Fibroblast of the conjunctiva (primary cell): ENCODE measurements at regions not wholly inside any gene's neighbourhood (a gene's known extent, or its start where the extent isn't known, plus 50 kb on each side); places are given as distances from the start of the nearest gene placed in this dataset.
A peak's percentile ranks its signal among the peaks of the same experiment; 100 is the strongest.

Experiments used
- DNase-seq: peaks from one replicate; pipeline ENCODE4 v3.0.0-alpha.2; 2010; ENCODE audit warnings: low read depth

- no peak for DNase-seq
Measured at GRCh38 chr2:215601526-215601925, 165.7 kb upstream of the FN1 start.

GRCh38 chr2:215598376-215598975, 162.6 kb upstream of the FN1 start:
- peak; percentile 47 for DNase-seq

GRCh38 chr2:215597577-215597976, 161.7 kb upstream of the FN1 start:
- no peak for DNase-seq

GRCh38 chr2:215594766-215595165, 158.9 kb upstream of the FN1 start:
- DNase-seq: no peak

GRCh38 chr2:215590010-215590745, 154.3 kb upstream of the FN1 start:
- no peak for DNase-seq

GRCh38 chr2:215583881-215584280, 148.0 kb upstream of the FN1 start:
- DNase-seq: no peak

- DNase-seq: peak; percentile 95
Measured at GRCh38 chr2:215579809-215580208, 143.9 kb upstream of the FN1 start.

- no peak for DNase-seq
Measured at GRCh38 chr2:215577356-215577755, 141.5 kb upstream of the FN1 start.

GRCh38 chr2:215576572-215576971, 140.7 kb upstream of the FN1 start:
- no peak for DNase-seq

- DNase-seq: no peak
Measured at GRCh38 chr2:215573496-215573895, 137.6 kb upstream of the FN1 start.

GRCh38 chr2:215572341-215572848, 136.5 kb upstream of the FN1 start:
- no peak for DNase-seq

- DNase-seq: no peak
Measured at GRCh38 chr2:215571689-215572088, 135.8 kb upstream of the FN1 start.

GRCh38 chr2:215567504-215567903, 131.6 kb upstream of the FN1 start:
- DNase-seq: no peak

- DNase-seq: no peak
Measured at GRCh38 chr2:215565897-215566296, 130.0 kb upstream of the FN1 start.

- no peak for DNase-seq
Measured at GRCh38 chr2:215557701-215558100, 121.8 kb upstream of the FN1 start.

GRCh38 chr2:215556979-215557378, 121.1 kb upstream of the FN1 start:
- no peak for DNase-seq

- DNase-seq: peak; percentile 43
Measured at GRCh38 chr2:215554689-215555498, 119.0 kb upstream of the FN1 start.

GRCh38 chr2:215553946-215554345, 118.1 kb upstream of the FN1 start:
- no peak for DNase-seq

- DNase-seq: no peak
Measured at GRCh38 chr2:215552144-215552580, 116.3 kb upstream of the FN1 start.

- DNase-seq: no peak
Measured at GRCh38 chr2:215550331-215550730, 114.5 kb upstream of the FN1 start.

- DNase-seq: no peak
Measured at GRCh38 chr2:215548714-215549113, 112.8 kb upstream of the FN1 start.

- DNase-seq: no peak
Measured at GRCh38 chr2:215542690-215543089, 106.8 kb upstream of the FN1 start.

- peak; percentile 93 for DNase-seq
Measured at GRCh38 chr2:215540658-215541057, 104.8 kb upstream of the FN1 start.
